NOMO-1 (cell line): ENCODE measurements at regions not wholly inside any gene's neighbourhood (a gene's known extent, or its start where the extent isn't known, plus 50 kb on each side); places are given as distances from the start of the nearest gene placed in this dataset.

ENCODE experiments used
- DNase-seq, 2 experiments: peaks; one replicate each; lab custom pipeline; 2025; ENCODE audit not compliant: unreplicated experiment in 2 of 2; lab: John Stamatoyannopoulos, UW

DNA sequence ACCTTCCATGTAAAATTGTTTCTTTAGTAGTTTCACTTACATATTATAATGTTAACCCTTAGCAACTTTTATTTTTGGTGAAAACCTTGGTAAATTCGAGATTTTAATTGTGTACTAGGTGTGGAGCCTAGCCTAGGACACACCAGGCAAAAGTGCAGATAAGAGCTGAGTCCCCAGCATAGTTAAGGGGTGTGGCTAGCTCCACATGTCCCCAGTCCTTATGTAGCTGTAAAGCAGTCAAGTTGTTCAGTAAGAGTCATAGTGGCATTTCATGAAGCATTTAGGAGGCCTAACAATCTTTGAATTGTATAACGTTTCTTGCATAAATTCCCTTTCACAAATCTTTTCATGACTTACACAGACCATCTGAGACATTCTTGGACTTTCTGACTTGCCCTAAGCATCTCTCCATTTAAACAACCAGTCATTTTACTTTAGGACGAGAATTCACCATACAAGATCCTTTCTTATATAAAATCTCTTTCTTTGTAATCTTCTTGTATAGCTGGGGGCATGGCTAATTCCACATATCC lies 53.8 kb upstream of the INHBA start:
- no peak for DNase-seq

DNA sequence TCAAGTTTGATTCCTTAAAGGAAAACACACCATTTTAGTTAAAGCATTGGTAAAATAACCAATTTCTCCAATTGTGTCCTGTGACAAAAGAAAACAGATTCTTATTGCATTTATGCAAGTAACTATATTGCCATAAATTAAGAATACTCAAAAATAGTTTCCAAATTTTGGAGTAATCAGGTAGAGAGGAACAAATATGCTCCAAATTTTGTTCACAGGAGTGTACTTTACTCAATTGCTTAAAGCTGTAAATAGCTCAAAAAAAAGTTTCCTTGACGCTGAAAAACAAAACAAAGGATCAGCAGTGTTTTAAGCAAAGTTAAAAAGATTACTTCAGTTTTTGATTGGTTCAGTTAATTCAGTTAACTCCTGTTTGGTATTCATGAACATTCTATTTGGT lies 52.2 kb upstream of the INHBA start:
- DNase-seq = no peak

DNA sequence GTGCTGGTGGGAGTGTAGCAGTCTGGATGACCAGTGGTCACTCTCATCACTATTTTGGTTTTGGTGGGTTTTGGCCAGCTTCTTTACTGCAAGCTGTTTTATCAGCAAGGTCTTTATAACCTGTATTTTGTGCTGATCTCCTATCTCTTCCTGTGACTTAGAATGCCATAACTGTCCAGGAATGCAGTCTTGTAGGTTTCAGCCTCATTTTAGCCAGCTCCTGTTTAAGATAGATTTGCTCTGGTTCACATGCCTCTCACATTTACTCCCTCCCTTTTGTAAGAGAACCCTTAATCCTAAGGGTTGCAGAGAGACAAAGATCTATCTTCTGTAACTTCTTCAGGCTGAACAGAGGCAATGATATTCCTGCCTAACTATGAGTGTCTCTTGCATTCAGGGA lies 51.2 kb upstream of the INHBA start:
- DNase-seq = no peak
